ENCODE measurements at regions not wholly inside any gene's neighbourhood (a gene's known extent, or its start where the extent isn't known, plus 50 kb on each side); places are given as distances from the start of the nearest gene placed in this dataset.

GRCh38 chr9:106324053-106324585 lies 538.8 kb upstream of the ZNF462 start:
- no peak for DNase-seq (ENCODE audit: low spot score)

DNA sequence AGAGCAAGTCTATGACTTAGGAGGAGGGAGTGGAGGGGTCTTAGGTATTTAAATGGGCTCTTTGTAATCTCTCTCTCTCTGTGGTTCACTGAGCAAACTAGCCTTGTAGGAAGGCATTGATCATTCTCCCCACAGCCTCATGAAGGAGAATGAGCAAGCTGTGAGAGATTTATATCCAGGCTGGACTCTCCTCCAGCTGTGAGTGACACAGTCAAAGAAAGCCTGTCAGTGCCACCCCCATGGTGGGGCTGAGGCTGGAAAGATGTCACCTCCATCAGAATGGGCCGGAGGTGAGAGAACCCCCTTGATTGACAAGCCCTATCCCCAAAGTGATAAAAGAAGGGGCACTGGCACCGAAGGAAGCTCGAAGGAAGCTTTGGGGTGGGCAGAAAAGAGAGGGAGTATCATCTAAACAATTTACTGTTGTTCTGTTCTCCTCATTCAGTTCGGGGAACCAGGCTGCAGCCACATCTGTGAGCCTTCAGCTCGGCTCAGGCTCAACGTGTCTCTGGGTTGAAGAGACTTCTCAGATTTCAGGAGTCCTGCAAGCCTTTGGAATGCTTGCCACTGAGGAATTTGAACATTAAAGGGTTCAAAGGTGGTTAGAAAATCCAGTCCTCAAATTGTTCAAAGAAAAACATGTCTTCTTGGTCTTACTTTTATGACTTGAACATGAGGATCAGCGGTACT lies 538.2 kb upstream of the ZNF462 start:
- no peak for DNase-seq (ENCODE audit: low spot score)

DNA sequence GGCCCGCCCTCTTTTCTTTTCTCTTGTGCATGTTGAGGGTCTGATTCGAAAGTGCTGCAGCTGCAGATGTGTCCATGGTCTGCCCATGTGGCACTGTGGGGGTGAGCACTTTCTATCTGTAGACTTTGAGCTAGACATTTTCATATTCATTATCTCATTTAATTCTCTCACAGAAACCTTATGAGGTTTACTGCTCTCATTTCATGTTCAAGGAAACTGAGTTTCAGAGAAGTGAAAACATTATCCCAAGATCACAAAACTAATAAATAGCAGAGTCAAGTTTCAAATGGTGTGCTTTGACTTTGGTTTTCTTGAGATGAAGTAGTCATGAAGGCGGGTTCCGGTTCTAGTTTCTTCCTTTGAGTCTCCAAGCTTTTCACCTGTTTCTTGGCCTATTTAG lies 536.5 kb upstream of the ZNF462 start:
- DNase-seq (ENCODE audit: low spot score), result no peak

DNA sequence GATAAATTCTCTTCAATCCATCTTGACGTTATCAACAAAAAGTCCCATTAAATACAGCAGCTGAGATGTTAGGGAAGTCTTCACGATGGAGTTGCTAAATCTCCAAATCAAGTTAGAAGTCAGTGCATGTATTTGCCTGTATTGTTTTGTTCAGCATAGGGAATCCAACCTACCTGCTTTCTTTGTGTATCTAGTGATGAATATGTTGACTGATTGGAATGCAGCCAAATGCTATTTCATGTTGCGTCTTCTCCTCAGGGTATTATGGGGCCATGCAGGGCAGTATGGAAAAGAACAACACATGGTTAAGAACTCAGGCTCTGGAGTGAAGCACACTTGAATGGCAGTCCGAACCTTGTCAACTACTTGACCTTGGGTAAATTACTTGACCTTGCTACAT lies 529.5 kb upstream of the ZNF462 start:
- no peak for DNase-seq (ENCODE audit: low spot score)

DNA sequence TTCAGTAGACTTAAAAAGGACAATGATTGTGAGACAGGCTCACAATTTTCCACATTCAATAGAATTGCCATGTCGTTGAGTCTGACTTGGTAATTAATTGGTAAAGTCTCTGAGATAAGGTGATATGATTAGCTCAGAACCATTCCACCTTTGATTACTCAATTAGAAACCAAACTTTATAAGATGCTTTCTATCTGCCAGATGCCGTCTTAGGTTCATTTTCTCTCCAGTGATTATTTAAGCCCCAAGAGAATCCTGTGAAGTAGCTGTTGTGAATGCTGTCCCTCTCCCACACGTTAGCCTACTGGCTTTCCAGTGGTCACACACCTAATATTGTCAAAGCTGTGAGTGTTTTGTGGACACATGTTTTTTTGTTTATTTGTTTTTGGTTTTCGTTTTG lies 528.9 kb upstream of the ZNF462 start:
- no peak for DNase-seq (ENCODE audit: low spot score)

- DNase-seq (ENCODE audit: low spot score), result no peak
Measured at GRCh38 chr9:106339882-106340281, 523.1 kb upstream of the ZNF462 start.

GRCh38 chr9:106350777-106351176 lies 512.2 kb upstream of the ZNF462 start:
- no peak for DNase-seq (ENCODE audit: low spot score)

- no peak for DNase-seq (ENCODE audit: low spot score)
Measured at GRCh38 chr9:106356924-106357323, 506.0 kb upstream of the ZNF462 start.

- no peak for DNase-seq (ENCODE audit: low spot score)
Measured at GRCh38 chr9:106358331-106358730, 504.6 kb upstream of the ZNF462 start.

- no peak for DNase-seq (ENCODE audit: low spot score)
Measured at GRCh38 chr9:106376689-106377088, 486.3 kb upstream of the ZNF462 start.

DNA sequence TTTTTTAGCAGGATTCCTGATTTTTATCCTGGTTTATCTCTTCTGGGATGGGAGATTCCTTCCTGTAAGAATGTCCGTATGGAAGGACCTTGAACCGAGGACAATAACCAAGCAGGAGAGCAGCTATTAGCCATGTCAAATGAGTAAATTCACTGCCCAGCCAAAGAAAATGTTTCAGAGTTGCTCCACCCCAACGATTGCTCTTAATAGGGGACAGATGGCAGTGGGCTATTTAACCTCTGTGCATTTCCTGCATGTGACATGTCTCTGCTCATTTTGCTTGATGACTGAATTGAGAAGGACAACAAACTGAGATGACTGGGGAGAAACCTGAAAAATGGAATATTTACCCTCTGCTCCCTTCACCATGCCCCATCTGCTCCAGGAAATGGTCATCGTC lies 479.9 kb upstream of the ZNF462 start:
- no peak for DNase-seq (ENCODE audit: low spot score)

GRCh38 chr9:106387965-106388364 lies 475.0 kb upstream of the ZNF462 start:
- DNase-seq (ENCODE audit: low spot score), result no peak

DNA sequence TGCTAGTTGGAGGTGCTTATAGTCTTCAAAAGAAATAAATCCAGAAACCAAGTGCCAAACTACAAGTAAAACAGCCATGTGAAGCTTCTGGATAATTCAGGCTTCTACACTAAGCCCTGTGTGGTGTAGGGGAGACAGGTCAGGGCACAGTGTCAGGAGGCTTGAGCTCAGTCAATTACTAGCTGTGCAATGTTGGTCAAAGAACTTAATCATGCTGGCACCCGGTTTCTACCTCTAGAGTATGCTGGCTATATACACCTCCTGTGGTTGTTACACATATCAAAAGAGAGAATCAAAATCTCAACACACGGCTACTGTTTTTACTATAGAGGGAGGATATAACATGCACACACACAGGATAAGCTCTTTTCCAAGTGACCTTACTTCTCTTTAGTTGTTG lies 469.7 kb upstream of the ZNF462 start:
- DNase-seq (ENCODE audit: low spot score), result no peak

DNA sequence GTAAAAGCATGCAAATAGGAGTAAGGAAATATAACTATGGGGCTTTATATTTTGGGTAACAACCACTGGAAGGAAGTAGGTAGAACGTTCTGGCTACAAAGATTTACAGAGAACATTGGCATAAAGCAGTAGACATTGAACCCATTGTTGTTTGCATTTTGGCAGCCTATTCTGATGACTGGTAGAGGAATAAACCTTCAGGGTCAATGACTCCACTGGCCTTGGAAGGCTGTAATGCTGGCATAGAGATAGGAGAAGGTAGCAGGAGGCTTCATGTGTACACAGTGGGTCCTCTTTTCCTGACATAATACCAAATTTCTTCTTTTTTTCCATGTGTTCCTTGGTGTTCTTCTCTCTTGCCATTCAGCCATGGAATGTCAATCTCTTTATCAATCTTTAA lies 462.8 kb upstream of the ZNF462 start:
- DNase-seq (ENCODE audit: low spot score), result no peak

- no peak for DNase-seq (ENCODE audit: low spot score)
Measured at GRCh38 chr9:106400950-106401349, 462.0 kb upstream of the ZNF462 start.

GRCh38 chr9:106403081-106403480 lies 459.9 kb upstream of the ZNF462 start:
- DNase-seq (ENCODE audit: low spot score), result no peak

GRCh38 chr9:106404137-106404536 lies 458.8 kb upstream of the ZNF462 start:
- no peak for DNase-seq (ENCODE audit: low spot score)

GRCh38 chr9:106405871-106406435 lies 457.0 kb upstream of the ZNF462 start:
- no peak for DNase-seq (ENCODE audit: low spot score)

- no peak for DNase-seq (ENCODE audit: low spot score)
Measured at GRCh38 chr9:106414042-106414441, 448.9 kb upstream of the ZNF462 start.

- DNase-seq (ENCODE audit: low spot score), result no peak
Measured at GRCh38 chr9:106417685-106418084, 445.3 kb upstream of the ZNF462 start.

DNA sequence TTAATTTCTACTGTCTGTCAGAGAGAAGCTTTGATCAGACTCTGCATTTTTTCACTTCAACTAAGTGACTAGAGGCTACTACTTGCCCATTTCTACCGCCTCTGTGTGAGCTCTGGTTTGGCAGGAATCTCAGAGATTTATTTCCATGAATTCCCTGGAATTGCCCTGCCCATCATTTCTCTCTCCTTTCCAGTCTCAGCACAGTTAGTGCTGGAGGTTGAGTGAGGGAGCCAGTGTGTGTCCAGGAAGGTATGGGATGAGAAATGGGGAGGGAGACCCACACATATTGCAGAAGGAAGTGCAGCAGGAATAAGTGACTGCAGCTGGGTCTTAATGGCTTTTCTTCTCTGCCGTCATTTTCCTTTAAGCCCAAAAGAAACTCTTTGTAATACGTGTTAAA lies 443.1 kb upstream of the ZNF462 start:
- no peak for DNase-seq (ENCODE audit: low spot score)

DNA sequence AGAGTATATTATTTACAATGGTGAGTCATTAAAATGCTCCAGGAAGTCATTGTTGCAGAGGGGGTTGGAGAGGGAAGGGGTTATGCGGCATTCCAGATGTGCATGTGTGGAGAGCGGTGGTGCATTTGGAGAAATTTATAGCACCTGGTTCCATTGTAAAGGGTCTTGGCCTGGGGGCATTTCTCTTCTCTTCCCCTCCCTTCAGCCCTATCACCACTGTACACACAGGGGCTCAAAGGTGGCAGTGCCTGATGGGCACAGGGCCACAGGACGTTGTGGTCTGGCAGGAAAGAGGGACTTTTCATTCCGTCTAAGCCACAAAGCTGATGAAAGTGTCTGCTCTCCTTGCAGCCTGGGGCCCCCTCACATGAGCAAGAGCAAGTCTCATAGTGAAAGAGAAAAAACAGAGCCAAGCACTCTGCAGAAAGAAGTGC lies 442.4 kb upstream of the ZNF462 start:
- DNase-seq (ENCODE audit: low spot score), result no peak

DNA sequence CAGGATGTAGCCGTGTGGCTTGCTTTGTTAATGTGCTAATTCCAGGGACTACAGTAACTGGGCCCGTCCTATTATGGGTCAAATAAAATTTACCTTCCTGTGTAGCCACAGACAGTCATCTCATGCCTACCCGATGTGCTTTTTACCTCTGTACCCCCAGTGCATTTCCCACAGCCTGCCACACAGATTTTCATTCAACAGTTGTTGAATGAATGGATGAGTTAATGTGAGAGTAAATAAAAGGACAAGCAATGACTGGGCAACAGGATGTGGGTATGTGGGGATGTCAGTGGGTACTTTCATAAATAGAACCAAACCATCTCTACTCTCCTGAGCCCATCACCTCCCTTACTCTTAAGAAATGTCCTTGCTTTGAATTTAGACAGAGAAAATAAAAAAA lies 441.2 kb upstream of the ZNF462 start:
- DNase-seq (ENCODE audit: low spot score), result no peak

GRCh38 chr9:106423575-106423974 lies 439.4 kb upstream of the ZNF462 start:
- no peak for DNase-seq (ENCODE audit: low spot score)
